Prostate gland (tissue), 2 donors: ENCODE measurements at regions not wholly inside any gene's neighbourhood (a gene's known extent, or its start where the extent isn't known, plus 50 kb on each side); places are given as distances from the start of the nearest gene placed in this dataset.

Source experiments
- CTCF ChIP-seq, 4 experiments: fragments of 200-600 bp in 2 of 4; fragments of 450-650 bp in 2 of 4; sonication (generic) in 2 of 4; IDR thresholded peaks; 1 replicate in 3 of 4; 2 replicates in 1 of 4; pipeline ENCODE4 v1.5.1; 2016 to 2019; ENCODE audit warnings: antibody characterized with exemption in 4 of 4, mild to moderate bottlenecking in 2 of 4, moderate library complexity in 2 of 4
- POLR2A ChIP-seq: fragments of 450-650 bp; IDR thresholded peaks from one replicate; pipeline ENCODE4 v1.6.1; 2016; ENCODE audit warnings: antibody characterized with exemption, mild to moderate bottlenecking

GRCh38 chr16:51761001-51761400 lies 609.9 kb upstream of the SALL1 start:
- TF ChIP-seq POLR2A: no peak
- TF ChIP-seq CTCF (IDR thresholded peaks at IDR 0.05): no peak
